Activated B cell treated with CpG ODN at 0.5 μM for 24 hours (primary cell): ENCODE measurements at regions not wholly inside any gene's neighbourhood (a gene's known extent, or its start where the extent isn't known, plus 50 kb on each side); places are given as distances from the start of the nearest gene placed in this dataset.

Source experiments
- ATAC-seq: fragments of 200-7000 bp; cut with Tn5 transposase; one replicate; pipeline ENCODE4 v1.10.0; 2021; ENCODE audit warnings: low read depth, mild to moderate bottlenecking, moderate library complexity
- CTCF ChIA-PET: fragments of 350-600 bp; sonication (Branson Sonifier 250); formaldehyde crosslinking; loops from one replicate; lab custom pipeline; 2021; ENCODE audit warnings: antibody characterized with exemption; lab: Charles Lee
- POLR2A ChIA-PET: fragments of 350-600 bp; sonication (Branson Sonifier 250); formaldehyde crosslinking; loops from one replicate; lab custom pipeline; 2021; ENCODE audit warnings: antibody characterized with exemption; lab: Charles Lee
- DNase-seq: peaks from one replicate; pipeline ENCODE4 v3.0.0; 2022
- H3K27ac Mint-ChIP-seq: one replicate; pipeline ENCODE4 v1.8.0; 2020; ENCODE audit warnings: mixed read lengths
- H3K27me3 Mint-ChIP-seq: one replicate; pipeline ENCODE4 v1.8.0; 2021; ENCODE audit warnings: mixed read lengths
- H3K36me3 Mint-ChIP-seq: one replicate; pipeline ENCODE4 v1.8.0; 2021; ENCODE audit warnings: low read depth, mixed read lengths
- H3K4me1 Mint-ChIP-seq: one replicate; pipeline ENCODE4 v1.8.0; 2021; ENCODE audit warnings: mixed read lengths
- H3K4me3 Mint-ChIP-seq: one replicate; pipeline ENCODE4 v1.8.0; 2020; ENCODE audit warnings: mild to moderate bottlenecking, mixed read lengths
- H3K9me3 Mint-ChIP-seq: one replicate; pipeline ENCODE4 v1.8.0; 2020; ENCODE audit warnings: mixed read lengths
- CTCF ChIP-seq: fragments of 200-600 bp; IDR thresholded peaks from one replicate; pipeline ENCODE4 v1.8.0; 2022; ENCODE audit warnings: antibody characterized with exemption, mild to moderate bottlenecking
- intact Hi-C: fragments of 100-400 bp; cut with micrococcal nuclease; formaldehyde crosslinking; loops from one replicate; pipeline ENCODE4 v1.15.1; 2024

- intact Hi-C loops, result no loop called here
- no peaks in the 10 kb centered on the region for H3K4me1 Mint-ChIP-seq
- ATAC-seq, result no peak
- CTCF ChIA-PET, result no interaction called here
- no peak overlapping the region for H3K4me3 Mint-ChIP-seq
- peaks cover 14% of the 10 kb centered on the region for H3K9me3 Mint-ChIP-seq
- no peaks in the 10 kb centered on the region for H3K36me3 Mint-ChIP-seq
- POLR2A ChIA-PET, result no interaction called here
- no peaks in the 10 kb centered on the region for H3K27me3 Mint-ChIP-seq
- no peak for TF ChIP-seq CTCF
- no peak for DNase-seq
- H3K27ac Mint-ChIP-seq, result no peak overlapping the region
Measured at GRCh38 chr4:132651196-132651595, 497.9 kb upstream of the PCDH10 start.

- POLR2A ChIA-PET, result no interaction called here
- Mint-ChIP-seq H3K27ac (no peak overlapping the region), H3K27me3 (no peaks in the 10 kb centered on the region), H3K9me3 (peaks cover 7% of the 10 kb centered on the region), H3K36me3 (no peaks in the 10 kb centered on the region), H3K4me3 (no peak overlapping the region), H3K4me1 (no peaks in the 10 kb centered on the region)
- no peak for TF ChIP-seq CTCF
- intact Hi-C loops, result no loop called here
- CTCF ChIA-PET, result no interaction called here
- ATAC-seq, result no peak
- no peak for DNase-seq
Measured at GRCh38 chr4:132660181-132660580, 488.9 kb upstream of the PCDH10 start.

- ATAC-seq (no peak), DNase-seq (no peak)
- H3K4me3 Mint-ChIP-seq, result no peak overlapping the region
- no peak overlapping the region for H3K27ac Mint-ChIP-seq
- ChIA-PET POLR2A (no interaction called here), CTCF (no interaction called here)
- TF ChIP-seq CTCF, result no peak
- H3K9me3 Mint-ChIP-seq, result no peaks in the 10 kb centered on the region
- no peaks in the 10 kb centered on the region for H3K4me1 Mint-ChIP-seq
- intact Hi-C loops, result no loop called here
- no peaks in the 10 kb centered on the region for H3K27me3 Mint-ChIP-seq
- H3K36me3 Mint-ChIP-seq, result no peaks in the 10 kb centered on the region
Measured at GRCh38 chr4:132662456-132662855, 486.6 kb upstream of the PCDH10 start.

GRCh38 chr4:132669786-132670185 lies 479.3 kb upstream of the PCDH10 start:
- H3K4me1 Mint-ChIP-seq, result no peaks in the 10 kb centered on the region
- CTCF ChIA-PET, result no interaction called here
- intact Hi-C loops, result no loop called here
- H3K27ac Mint-ChIP-seq, result no peak overlapping the region
- H3K27me3 Mint-ChIP-seq, result no peaks in the 10 kb centered on the region
- ATAC-seq (no peak), DNase-seq (no peak)
- TF ChIP-seq CTCF, result no peak
- peaks cover 2% of the 10 kb centered on the region for H3K9me3 Mint-ChIP-seq
- no peaks in the 10 kb centered on the region for H3K36me3 Mint-ChIP-seq
- POLR2A ChIA-PET, result no interaction called here
- H3K4me3 Mint-ChIP-seq, result no peak overlapping the region

- Mint-ChIP-seq H3K36me3 (no peaks in the 10 kb centered on the region), H3K27ac (no peak overlapping the region), H3K4me1 (no peaks in the 10 kb centered on the region), H3K9me3 (peaks cover 2% of the 10 kb centered on the region), H3K27me3 (no peaks in the 10 kb centered on the region), H3K4me3 (no peak overlapping the region)
- intact Hi-C loops, result no loop called here
- no peak for TF ChIP-seq CTCF
- DNase-seq, result no peak
- no peak for ATAC-seq
- ChIA-PET CTCF (no interaction called here), POLR2A (no interaction called here)
Measured at GRCh38 chr4:132670557-132670956, 478.5 kb upstream of the PCDH10 start.
